GM12872 (cell line): ENCODE measurements at regions not wholly inside any gene's neighbourhood (a gene's known extent, or its start where the extent isn't known, plus 50 kb on each side); places are given as distances from the start of the nearest gene placed in this dataset.

ENCODE experiments used
- CTCF ChIP-seq: IDR thresholded peaks from 3 replicates; pipeline ENCODE4 v1.5.1; 2011; ENCODE audit warnings: low read depth, mild to moderate bottlenecking, low read length, moderate library complexity; ENCODE audit not compliant: insufficient read depth

DNA sequence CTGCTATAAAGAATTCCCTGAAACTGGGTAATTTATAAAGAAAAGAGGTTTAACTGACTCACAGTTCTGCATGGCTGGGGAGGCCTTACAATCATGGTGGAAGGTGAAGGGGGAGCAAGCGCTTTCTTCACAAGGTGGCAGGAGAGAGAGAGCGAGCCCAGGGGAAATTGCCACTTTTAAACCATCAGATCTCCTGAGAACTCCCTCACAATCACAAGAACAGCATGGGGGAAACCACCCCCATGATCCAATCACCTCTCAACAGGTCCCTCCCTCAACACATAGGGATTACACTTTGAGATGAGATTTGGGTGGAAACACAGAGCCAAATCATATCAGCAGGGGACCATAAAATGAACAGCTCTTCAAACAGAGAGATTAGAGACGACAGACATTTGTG lies 198.6 kb downstream of the MAGEB5 start:
- no peak for TF ChIP-seq CTCF

DNA sequence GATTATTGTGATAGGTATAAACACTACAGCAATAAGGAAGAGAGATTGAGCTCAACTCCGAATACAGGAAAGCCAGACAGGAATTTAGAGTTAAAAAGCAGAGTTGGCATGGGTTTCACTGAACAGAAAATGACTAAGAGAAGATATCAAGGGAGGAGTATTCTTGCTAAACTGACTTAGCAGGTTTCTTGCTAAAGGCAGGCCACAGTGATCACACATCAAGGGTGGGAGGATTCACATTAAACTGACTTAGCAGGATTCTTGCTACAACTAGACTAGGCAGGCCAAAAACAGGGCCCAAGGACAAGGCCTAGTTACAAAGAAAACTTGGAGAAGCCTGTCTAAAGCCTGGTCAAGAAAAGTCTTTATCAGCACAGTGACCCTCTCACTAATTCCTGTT lies 195.1 kb downstream of the MAGEB5 start:
- TF ChIP-seq CTCF = no peak

DNA sequence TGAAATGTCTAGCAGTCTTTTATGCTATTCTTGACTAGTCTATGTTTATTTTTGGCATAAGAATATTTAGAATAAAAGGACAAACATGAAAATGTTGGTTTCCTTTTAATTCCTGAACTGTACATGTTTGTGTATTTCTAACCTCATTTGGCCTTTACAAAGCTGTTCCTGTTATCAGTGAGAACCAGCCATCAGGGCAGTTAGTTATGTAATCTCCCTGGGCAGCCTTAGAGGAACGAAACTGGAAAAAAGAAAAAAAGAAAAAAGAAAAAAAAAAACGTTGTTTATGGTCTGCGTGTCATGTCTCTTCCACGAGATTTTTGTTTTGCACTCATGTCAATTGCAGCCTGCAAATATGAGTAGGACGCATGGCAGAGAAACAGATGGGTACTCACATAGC lies 193.7 kb downstream of the MAGEB5 start:
- no peak for TF ChIP-seq CTCF

DNA sequence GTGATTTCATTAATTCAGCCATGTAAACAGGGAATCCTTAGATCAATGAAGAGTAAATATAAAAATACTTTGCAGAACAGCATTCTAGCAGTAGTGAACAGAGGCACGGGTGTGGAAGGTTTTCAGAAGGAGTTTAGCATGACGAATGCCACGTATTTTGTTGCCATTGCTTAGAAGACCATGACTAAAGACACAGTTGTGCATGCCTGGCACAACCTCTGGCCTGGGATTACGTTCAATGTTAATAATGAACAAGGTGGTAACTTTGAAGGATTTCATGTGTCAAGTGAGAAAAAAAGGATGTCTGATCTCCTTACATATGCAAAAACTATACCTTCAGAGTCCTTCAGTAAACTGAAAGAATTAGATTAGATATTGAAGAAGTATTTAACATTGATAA lies 171.9 kb downstream of the MAGEB5 start:
- no peak for TF ChIP-seq CTCF

DNA sequence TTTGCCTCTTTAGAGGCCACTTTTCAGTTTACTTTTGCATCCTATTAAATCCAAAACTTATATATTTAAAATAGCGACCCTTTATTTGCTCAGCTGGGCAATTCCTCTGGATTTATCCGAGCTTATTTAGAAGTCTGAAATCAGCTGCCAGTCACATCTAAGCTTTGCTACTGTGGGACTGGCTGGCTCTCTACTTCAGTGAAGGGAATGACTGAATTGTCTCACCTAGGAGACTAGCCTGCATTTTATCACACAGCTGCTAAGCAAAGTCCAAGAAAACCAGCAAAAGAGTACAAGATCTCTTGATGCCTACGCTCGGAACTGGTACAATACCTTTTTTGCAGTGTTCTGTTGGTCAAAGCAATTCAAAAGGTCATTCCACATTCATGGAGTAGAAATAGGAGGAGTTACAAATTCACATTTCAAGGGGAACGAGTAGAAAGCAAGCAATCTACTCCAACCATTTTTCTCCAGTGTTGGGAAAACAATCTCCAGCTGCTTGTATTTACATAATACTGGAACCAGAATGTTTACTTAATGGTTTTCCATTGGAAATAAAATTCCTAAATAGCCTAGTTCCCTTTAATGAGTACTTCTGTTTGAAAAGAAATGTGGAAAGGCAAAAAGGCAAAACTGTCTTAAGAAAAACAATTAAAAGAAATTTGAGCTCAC lies 160.2 kb downstream of the MAGEB5 start:
- no peak for TF ChIP-seq CTCF

GRCh38 chrX:26375346-26375745 lies 159.4 kb downstream of the MAGEB5 start:
- TF ChIP-seq CTCF = no peak

DNA sequence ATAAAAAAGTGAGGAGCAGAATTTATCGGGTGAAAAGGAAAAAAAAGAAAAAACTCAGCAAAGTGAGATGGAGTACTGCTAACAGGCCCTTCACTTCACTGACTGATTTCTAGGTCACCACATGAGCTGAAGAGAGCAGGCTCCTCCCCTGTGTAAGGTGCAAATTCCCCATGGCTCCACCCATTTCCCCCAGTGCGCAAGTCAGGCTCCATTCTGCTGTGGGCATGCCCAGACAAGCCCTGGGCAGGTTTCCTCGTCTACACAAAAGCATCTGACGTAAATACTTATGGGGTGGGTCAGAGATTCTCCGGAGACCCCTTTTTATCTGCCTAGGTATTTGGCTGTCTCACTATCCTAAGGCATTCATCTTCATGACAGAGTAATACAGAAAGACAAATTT lies 157.9 kb downstream of the MAGEB5 start:
- TF ChIP-seq CTCF = no peak
